HepG2 (cell line): ENCODE measurements at regions not wholly inside any gene's neighbourhood (a gene's known extent, or its start where the extent isn't known, plus 50 kb on each side); places are given as distances from the start of the nearest gene placed in this dataset.

ENCODE experiments used
- ATAC-seq: fragments of 200-7000 bp; cut with Tn5 transposase; 3 replicates; pipeline ENCODE4 v1.9.1; 2020; ENCODE audit warnings: mild to moderate bottlenecking, moderate library complexity
- BruUV-seq: library from RNA; stranded (reverse); fragments of 400-500 nt; replicated peaks from 2 replicates; lab custom pipeline; 2021; lab: Mats Ljungman, UMichigan
- CTCF ChIA-PET: fragments of 300-600 bp; formaldehyde crosslinking; extraction: SDS; loops from one replicate; lab custom pipeline; 2021; ENCODE audit warnings: low total read pairs, inconsistent platforms, low intra/inter-chr PET ratio; lab: Yijun Ruan, JAX
- POLR2A ChIA-PET: fragments of 350-600 bp; sonication (Branson Sonifier 250); formaldehyde crosslinking; loops from one replicate; lab custom pipeline; 2020; ENCODE audit warnings: antibody characterized with exemption, inconsistent platforms; lab: Yijun Ruan, JAX
- DNase-seq: peaks from one replicate; pipeline ENCODE4 v3.0.0-alpha.2; 2015; ENCODE audit warnings: low spot score
- FAIRE-seq: peaks from 3 replicates; lab custom pipeline; 2011; peaks lifted over from hg19 to GRCh38; lab: Jason Lieb, UNC
- H2AFZ ChIP-seq: one replicate; pipeline ENCODE4 v1.6.1; 2011; ENCODE audit warnings: low read length, inconsistent platforms
- H3K27ac ChIP-seq: fragments of 300-600 bp; 3 replicates; pipeline ENCODE4 v1.8.0; 2011; ENCODE audit warnings: mixed run types, mild to moderate bottlenecking, mixed read lengths, low read length, inconsistent platforms; ENCODE audit not compliant: insufficient read depth; ENCODE audit errors: extremely low read length
- H3K27me3 ChIP-seq, 2 experiments: fragments of 200-600 bp in 1 of 2; 2 replicates in 1 of 2; 3 replicates in 1 of 2; pipeline versions ENCODE4 v1.6.0 to v1.8.0; 2011; ENCODE audit warnings: low read length in 2 of 2, mild to moderate bottlenecking in 2 of 2, moderate library complexity in 2 of 2, inconsistent platforms in 1 of 2; ENCODE audit not compliant: insufficient read depth in 2 of 2, control insufficient read depth in 1 of 2
- H3K36me3 ChIP-seq, 2 experiments: fragments of 200-600 bp in 1 of 2; replicated peaks in 1 of 2; 2 replicates in 1 of 2; 3 replicates in 1 of 2; pipeline versions ENCODE4 v1.5.1 to v1.8.0; 2011; ENCODE audit warnings: low read length in 2 of 2, inconsistent platforms in 1 of 2; ENCODE audit not compliant: insufficient read depth in 2 of 2, control insufficient read depth in 1 of 2
- H3K4me1 ChIP-seq: 2 replicates; pipeline ENCODE4 v1.5.1; 2012; ENCODE audit warnings: low read length, inconsistent platforms; ENCODE audit not compliant: insufficient read depth
- H3K4me2 ChIP-seq: 2 replicates; pipeline ENCODE4 v1.6.0; 2011; ENCODE audit warnings: low read depth, low read length, inconsistent platforms
- H3K4me3 ChIP-seq, 3 experiments: fragments of 200-600 bp in 1 of 3; sonication (generic), shearing (Covaris generic) in 1 of 3; replicated peaks in 1 of 3; 2 replicates each; pipeline ENCODE4 v1.5.1; 2011 to 2016; ENCODE audit warnings: low read length in 3 of 3, inconsistent platforms in 2 of 3, low read depth in 2 of 3, mild to moderate bottlenecking in 2 of 3, control low read depth in 1 of 3, mixed read lengths in 1 of 3; ENCODE audit not compliant: insufficient read depth in 1 of 3
- H3K79me2 ChIP-seq: one replicate; pipeline ENCODE4 v1.6.1; 2011; ENCODE audit warnings: low read length, inconsistent platforms; ENCODE audit not compliant: insufficient read depth
- H3K9ac ChIP-seq: 2 replicates; pipeline ENCODE4 v1.6.0; 2011; ENCODE audit warnings: mild to moderate bottlenecking, low read depth, low read length, inconsistent platforms; ENCODE audit not compliant: insufficient read depth
- H3K9me3 ChIP-seq: 2 replicates; pipeline ENCODE4 v1.5.1; 2012; ENCODE audit warnings: mild to moderate bottlenecking, low read length
- H4K20me1 ChIP-seq: 2 replicates; pipeline ENCODE4 v1.6.0; 2011; ENCODE audit warnings: inconsistent platforms, mild to moderate bottlenecking, low read length, moderate library complexity; ENCODE audit not compliant: insufficient read depth
- ARHGAP35 ChIP-seq: sonication (generic); formaldehyde crosslinking; IDR thresholded peaks from 2 replicates; pipeline ENCODE4 v1.9.0; 2022; ENCODE audit warnings: mild to moderate bottlenecking, inconsistent platforms, moderate library complexity, missing genetic modification reagents, borderline replicate concordance
- HNF4A ChIP-seq: sonication (generic); formaldehyde crosslinking; IDR thresholded peaks from 2 replicates; pipeline ENCODE4 v1.4.0; 2020; ENCODE audit warnings: missing genetic modification reagents
- PHF20 ChIP-seq: sonication (generic); formaldehyde crosslinking; IDR thresholded peaks from 2 replicates; pipeline ENCODE4 v1.5.0; 2020; ENCODE audit warnings: mild to moderate bottlenecking, missing genetic modification reagents
- RBFOX2 ChIP-seq: fragments of 200-400 bp; formaldehyde crosslinking; IDR thresholded peaks from 2 replicates; pipeline ENCODE4 v1.6.1; 2017; ENCODE audit warnings: low read depth, mild to moderate bottlenecking, low read length
- TFAP4 ChIP-seq: sonication (generic); IDR thresholded peaks from 2 replicates; pipeline ENCODE4 v1.6.1; 2016; ENCODE audit warnings: low read depth, borderline replicate concordance
- U2AF1 ChIP-seq: fragments of 200-400 bp; formaldehyde crosslinking; optimal IDR thresholded peaks from 2 replicates; pipeline ENCODE3; 2017; ENCODE audit warnings: mild to moderate bottlenecking, low read depth, low read length
- ZBTB14 ChIP-seq: sonication (generic); formaldehyde crosslinking; IDR thresholded peaks from 2 replicates; pipeline ENCODE4 v1.4.0; 2020; ENCODE audit warnings: missing genetic modification reagents
- ZNF225 ChIP-seq: sonication (generic); formaldehyde crosslinking; IDR thresholded peaks from 2 replicates; pipeline ENCODE4 v1.4.0; 2020; ENCODE audit warnings: mild to moderate bottlenecking, missing genetic modification reagents
- WGBS: methylation state at CpG from one replicate; pipeline ENCODE4 v1.1.6; 2017; ENCODE audit warnings: low lambda C conversion rate; 5-methylcytosine and 5-hydroxymethylcytosine counted together
- in situ Hi-C: cut with HindIII; loops from 2 replicates; pipeline ENCODE4 v1.10.0; 2017; ENCODE audit warnings: low pct_unique_long_range_greater_than_20kb; ENCODE audit not compliant: extremely low pct_ligation_motif_present
- intact Hi-C: fragments of 100-400 bp; cut with micrococcal nuclease; formaldehyde crosslinking; loops from one replicate; pipeline ENCODE4 v1.10.0; 2022; ENCODE audit not compliant: unreplicated experiment
- TF ChIP-seq, protein P1 (sequence below): sonication (generic); formaldehyde crosslinking; IDR thresholded peaks from one replicate; pipeline ENCODE4 v1.5.1; 2020; ENCODE audit warnings: mild to moderate bottlenecking, missing genetic modification reagents; ENCODE audit errors: not compliant biosample characterization
- TF ChIP-seq, protein P2 (sequence below): sonication (generic); formaldehyde crosslinking; IDR thresholded peaks from 2 replicates; pipeline ENCODE4 v1.4.0; 2020; ENCODE audit warnings: missing genetic modification reagents

DNA sequence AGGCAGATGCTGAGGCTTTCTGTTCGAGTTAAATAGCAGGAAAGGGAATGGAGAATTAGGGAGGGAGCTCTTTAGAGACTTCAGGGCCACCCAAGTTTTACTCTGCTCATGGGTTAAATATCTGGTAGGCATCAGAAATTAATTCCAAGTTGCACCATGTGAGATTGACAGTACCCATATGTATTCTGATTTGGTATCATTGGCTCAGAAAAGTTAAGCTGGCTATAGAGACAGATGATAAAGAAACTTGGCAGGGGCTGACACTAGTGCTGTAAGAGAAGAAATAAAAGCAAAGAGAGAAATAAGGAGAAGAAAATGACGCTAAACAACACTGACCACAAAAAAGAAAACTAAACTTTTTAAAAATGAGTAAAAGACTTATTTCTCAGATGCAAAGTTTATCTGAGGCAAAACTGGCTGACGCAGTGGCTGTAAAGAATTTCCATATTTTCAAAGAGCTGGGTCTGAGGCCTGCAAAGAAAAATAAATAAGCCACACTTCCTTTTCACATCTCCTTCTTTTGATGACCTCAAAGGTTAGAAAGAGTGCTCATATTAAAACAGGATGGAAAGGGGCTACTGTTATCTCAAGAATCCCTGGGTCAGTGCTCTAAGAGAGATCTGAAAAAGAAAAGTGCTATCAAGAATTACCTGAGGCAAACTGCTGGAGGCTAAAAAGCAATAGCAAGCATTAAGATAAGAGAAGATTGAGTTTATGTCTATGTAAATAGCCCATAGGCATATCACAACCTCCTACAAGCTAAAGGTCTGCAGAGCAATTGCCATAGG lies 399.0 kb upstream of the MEF2C start (continued):
- no peak for TF ChIP-seq ZBTB14 (CRISPR knock-in tag)

DNA sequence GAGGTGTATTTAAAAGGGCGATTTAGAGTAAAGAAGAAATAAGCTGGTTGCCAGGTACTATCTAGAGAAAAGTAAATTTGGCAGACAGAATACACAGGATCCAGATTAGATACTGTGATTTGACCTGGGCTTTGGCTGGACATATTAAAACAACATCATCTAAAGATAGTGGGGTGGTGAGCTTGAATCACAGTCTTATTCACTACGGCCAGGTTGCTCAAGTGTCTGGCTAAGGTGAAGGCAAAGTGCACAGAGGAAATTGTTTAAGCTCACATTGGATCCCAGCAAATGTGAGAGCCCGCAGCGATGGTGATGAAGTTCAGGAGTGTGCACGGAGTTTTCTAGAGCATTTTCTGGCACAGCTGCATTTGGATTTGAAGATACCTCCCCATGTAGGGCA lies 398.2 kb upstream of the MEF2C start:
- no peak for ATAC-seq
- H3K4me2 ChIP-seq = no peak overlapping the region
- 2% methylated on average over 5 of the region's 5 CpGs for WGBS
- ChIA-PET CTCF (no interaction called here), POLR2A (no interaction called here)
- no peaks in the 10 kb centered on the region for H3K4me1 ChIP-seq
- no peaks in the 10 kb centered on the region for H4K20me1 ChIP-seq
- no peak for FAIRE-seq
- H3K36me3 ChIP-seq = no peaks in the 10 kb centered on the region
- no TSS peak for BruUV-seq
- H3K4me3 ChIP-seq = no peak overlapping the region
- H3K79me2 ChIP-seq = no peaks in the 10 kb centered on the region
- H3K9me3 ChIP-seq = no peaks in the 10 kb centered on the region
- in situ Hi-C loops = no loop called here
- H2AFZ ChIP-seq = no peak overlapping the region
- H3K27ac ChIP-seq = no peak overlapping the region
- intact Hi-C loops = no loop called here
- no peak overlapping the region for H3K9ac ChIP-seq
- no peak for DNase-seq
- H3K27me3 ChIP-seq = no peaks in the 10 kb centered on the region
- TF ChIP-seq ARHGAP35 (CRISPR knock-in tag) (no peak), HNF4A (CRISPR knock-in tag) (no peak), U2AF1 (no peak), TFAP4 (no peak), PHF20 (no peak), RBFOX2 (no peak), ZNF225 (CRISPR knock-in tag) (no peak)
- TF ChIP-seq, protein P1, sequence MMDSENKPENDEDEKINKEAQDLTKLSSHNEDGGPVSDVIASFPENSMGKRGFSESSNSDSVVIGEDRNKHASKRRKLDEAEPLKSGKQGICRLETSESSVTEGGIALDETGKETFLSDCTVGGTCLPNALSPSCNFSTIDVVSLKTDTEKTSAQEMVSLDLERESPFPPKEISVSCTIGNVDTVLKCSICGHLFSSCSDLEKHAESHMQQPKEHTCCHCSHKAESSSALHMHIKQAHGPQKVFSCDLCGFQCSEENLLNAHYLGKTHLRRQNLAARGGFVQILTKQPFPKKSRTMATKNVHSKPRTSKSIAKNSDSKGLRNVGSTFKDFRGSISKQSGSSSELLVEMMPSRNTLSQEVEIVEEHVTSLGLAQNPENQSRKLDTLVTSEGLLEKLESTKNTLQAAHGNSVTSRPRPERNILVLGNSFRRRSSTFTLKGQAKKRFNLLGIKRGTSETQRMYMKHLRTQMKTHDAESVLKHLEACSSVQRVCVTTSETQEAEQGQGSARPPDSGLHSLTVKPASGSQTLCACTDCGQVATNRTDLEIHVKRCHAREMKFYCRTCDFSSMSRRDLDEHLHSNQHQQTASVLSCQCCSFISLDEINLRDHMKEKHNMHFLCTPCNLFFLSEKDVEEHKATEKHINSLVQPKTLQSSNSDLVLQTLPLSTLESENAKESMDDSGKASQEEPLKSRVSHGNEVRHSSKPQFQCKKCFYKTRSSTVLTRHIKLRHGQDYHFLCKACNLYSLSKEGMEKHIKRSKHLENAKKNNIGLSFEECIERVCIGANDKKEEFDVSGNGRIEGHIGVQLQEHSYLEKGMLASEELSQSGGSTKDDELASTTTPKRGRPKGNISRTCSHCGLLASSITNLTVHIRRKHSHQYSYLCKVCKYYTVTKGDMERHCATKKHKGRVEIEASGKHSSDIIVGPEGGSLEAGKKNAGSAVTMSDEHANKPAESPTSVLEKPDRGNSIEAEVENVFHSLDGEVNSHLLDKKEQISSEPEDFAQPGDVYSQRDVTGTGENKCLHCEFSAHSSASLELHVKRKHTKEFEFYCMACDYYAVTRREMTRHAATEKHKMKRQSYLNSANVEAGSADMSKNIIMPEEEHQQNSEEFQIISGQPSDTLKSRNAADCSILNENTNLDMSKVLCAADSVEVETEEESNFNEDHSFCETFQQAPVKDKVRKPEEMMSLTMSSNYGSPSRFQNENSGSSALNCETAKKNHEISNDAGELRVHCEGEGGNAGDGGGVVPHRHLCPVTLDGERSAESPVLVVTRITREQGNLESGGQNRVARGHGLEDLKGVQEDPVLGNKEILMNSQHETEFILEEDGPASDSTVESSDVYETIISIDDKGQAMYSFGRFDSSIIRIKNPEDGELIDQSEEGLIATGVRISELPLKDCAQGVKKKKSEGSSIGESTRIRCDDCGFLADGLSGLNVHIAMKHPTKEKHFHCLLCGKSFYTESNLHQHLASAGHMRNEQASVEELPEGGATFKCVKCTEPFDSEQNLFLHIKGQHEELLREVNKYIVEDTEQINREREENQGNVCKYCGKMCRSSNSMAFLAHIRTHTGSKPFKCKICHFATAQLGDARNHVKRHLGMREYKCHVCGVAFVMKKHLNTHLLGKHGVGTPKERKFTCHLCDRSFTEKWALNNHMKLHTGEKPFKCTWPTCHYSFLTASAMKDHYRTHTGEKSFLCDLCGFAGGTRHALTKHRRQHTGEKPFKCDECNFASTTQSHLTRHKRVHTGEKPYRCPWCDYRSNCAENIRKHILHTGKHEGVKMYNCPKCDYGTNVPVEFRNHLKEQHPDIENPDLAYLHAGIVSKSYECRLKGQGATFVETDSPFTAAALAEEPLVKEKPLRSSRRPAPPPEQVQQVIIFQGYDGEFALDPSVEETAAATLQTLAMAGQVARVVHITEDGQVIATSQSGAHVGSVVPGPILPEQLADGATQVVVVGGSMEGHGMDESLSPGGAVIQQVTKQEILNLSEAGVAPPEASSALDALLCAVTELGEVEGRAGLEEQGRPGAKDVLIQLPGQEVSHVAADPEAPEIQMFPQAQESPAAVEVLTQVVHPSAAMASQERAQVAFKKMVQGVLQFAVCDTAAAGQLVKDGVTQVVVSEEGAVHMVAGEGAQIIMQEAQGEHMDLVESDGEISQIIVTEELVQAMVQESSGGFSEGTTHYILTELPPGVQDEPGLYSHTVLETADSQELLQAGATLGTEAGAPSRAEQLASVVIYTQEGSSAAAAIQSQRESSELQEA (CRISPR knock-in tag) = no peak
- TF ChIP-seq, protein P2, sequence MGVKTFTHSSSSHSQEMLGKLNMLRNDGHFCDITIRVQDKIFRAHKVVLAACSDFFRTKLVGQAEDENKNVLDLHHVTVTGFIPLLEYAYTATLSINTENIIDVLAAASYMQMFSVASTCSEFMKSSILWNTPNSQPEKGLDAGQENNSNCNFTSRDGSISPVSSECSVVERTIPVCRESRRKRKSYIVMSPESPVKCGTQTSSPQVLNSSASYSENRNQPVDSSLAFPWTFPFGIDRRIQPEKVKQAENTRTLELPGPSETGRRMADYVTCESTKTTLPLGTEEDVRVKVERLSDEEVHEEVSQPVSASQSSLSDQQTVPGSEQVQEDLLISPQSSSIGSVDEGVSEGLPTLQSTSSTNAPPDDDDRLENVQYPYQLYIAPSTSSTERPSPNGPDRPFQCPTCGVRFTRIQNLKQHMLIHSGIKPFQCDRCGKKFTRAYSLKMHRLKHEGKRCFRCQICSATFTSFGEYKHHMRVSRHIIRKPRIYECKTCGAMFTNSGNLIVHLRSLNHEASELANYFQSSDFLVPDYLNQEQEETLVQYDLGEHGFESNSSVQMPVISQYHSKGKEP (CRISPR knock-in tag) = no peak
